ENCODE measurements at regions not wholly inside any gene's neighbourhood (a gene's known extent, or its start where the extent isn't known, plus 50 kb on each side); places are given as distances from the start of the nearest gene placed in this dataset.

GRCh38 chr13:42658019-42658418, 84.1 kb downstream of the TNFSF11 start:
- H3K36me3 ChIP-seq = no peaks in the 10 kb centered on the region
- DNase-seq = no peak
- H3K27ac ChIP-seq = no peak overlapping the region
- intact Hi-C loops (cut with DNase I) = no loop called here
- TF ChIP-seq POLR2AphosphoS5 (IDR thresholded peaks at IDR 0.05) (no peak), POLR2A (IDR thresholded peaks at IDR 0.05) (no peak), EP300 (IDR thresholded peaks at IDR 0.05) (no peak), CTCF (IDR thresholded peaks at IDR 0.05) (no peak)
- no peaks in the 10 kb centered on the region for H3K27me3 ChIP-seq
- no peaks in the 10 kb centered on the region for H3K9me3 ChIP-seq
- no peak overlapping the region for H3K4me3 ChIP-seq
- WGBS, 2 donors = 87% methylated on average over 9 of the region's 9 CpGs
- no peaks in the 10 kb centered on the region for H3K4me1 ChIP-seq

GRCh38 chr13:42660333-42660965, 86.5 kb downstream of the TNFSF11 start:
- TF ChIP-seq POLR2AphosphoS5 (IDR thresholded peaks at IDR 0.05) = no peak
- no peak for TF ChIP-seq EP300 (IDR thresholded peaks at IDR 0.05)
- TF ChIP-seq CTCF (IDR thresholded peaks at IDR 0.05) = no peak
- TF ChIP-seq POLR2A (IDR thresholded peaks at IDR 0.05) = no peak

GRCh38 chr13:42667638-42668037, 93.7 kb downstream of the TNFSF11 start:
- intact Hi-C loops (cut with DNase I) = no loop called here
- Histone ChIP-seq H3K4me3 (no peak overlapping the region), H3K27me3 (no peaks in the 10 kb centered on the region), H3K4me1 (no peaks in the 10 kb centered on the region), H3K27ac (no peak overlapping the region), H3K36me3 (no peaks in the 10 kb centered on the region), H3K9me3 (no peaks in the 10 kb centered on the region)
- TF ChIP-seq EP300 (IDR thresholded peaks at IDR 0.05) (no peak), CTCF (IDR thresholded peaks at IDR 0.05) (no peak), POLR2A (IDR thresholded peaks at IDR 0.05) (no peak), POLR2AphosphoS5 (IDR thresholded peaks at IDR 0.05) (no peak)
- DNase-seq = no peak

More at GRCh38 chr13:42660333-42660965, 86.5 kb downstream of the TNFSF11 start:
- H3K4me1 ChIP-seq = no peaks in the 10 kb centered on the region
- 65 to 85% methylated on average over 5 of the region's 5 CpGs for WGBS, 2 donors
- no peak for DNase-seq
- H3K9me3 ChIP-seq = no peaks in the 10 kb centered on the region
- intact Hi-C loops (cut with DNase I) = no loop called here
- no peak overlapping the region for H3K27ac ChIP-seq
- no peaks in the 10 kb centered on the region for H3K36me3 ChIP-seq
- no peaks in the 10 kb centered on the region for H3K27me3 ChIP-seq
- H3K4me3 ChIP-seq = no peak overlapping the region

- H3K27me3 ChIP-seq = no peaks in the 10 kb centered on the region
- no peaks in the 10 kb centered on the region for H3K36me3 ChIP-seq
- intact Hi-C loops (cut with DNase I) = no loop called here
- TF ChIP-seq POLR2A (IDR thresholded peaks at IDR 0.05) = no peak
- no peak for TF ChIP-seq POLR2AphosphoS5 (IDR thresholded peaks at IDR 0.05)
- TF ChIP-seq EP300 (IDR thresholded peaks at IDR 0.05) = no peak
- TF ChIP-seq CTCF (IDR thresholded peaks at IDR 0.05) = no peak
- no peak overlapping the region for H3K4me3 ChIP-seq
- DNase-seq = no peak
- H3K27ac ChIP-seq = no peak overlapping the region
- no peaks in the 10 kb centered on the region for H3K4me1 ChIP-seq
- no peaks in the 10 kb centered on the region for H3K9me3 ChIP-seq
- WGBS, 2 donors = 81 to 83% methylated on average over 7 of the region's 7 CpGs
Observed at GRCh38 chr13:42671502-42671901, 97.5 kb downstream of the TNFSF11 start.

GRCh38 chr13:42673677-42674076, 99.7 kb downstream of the TNFSF11 start:
- WGBS, 2 donors = 87 to 95% methylated on average over 2 of the region's 2 CpGs
- intact Hi-C loops (cut with DNase I) = no loop called here
- no peak overlapping the region for H3K27ac ChIP-seq
- no peak for DNase-seq
- no peaks in the 10 kb centered on the region for H3K9me3 ChIP-seq
- no peak for TF ChIP-seq EP300 (IDR thresholded peaks at IDR 0.05)
- no peak for TF ChIP-seq CTCF (IDR thresholded peaks at IDR 0.05)
- no peak for TF ChIP-seq POLR2AphosphoS5 (IDR thresholded peaks at IDR 0.05)
- no peak for TF ChIP-seq POLR2A (IDR thresholded peaks at IDR 0.05)
- no peaks in the 10 kb centered on the region for H3K36me3 ChIP-seq
- no peaks in the 10 kb centered on the region for H3K27me3 ChIP-seq
- H3K4me1 ChIP-seq = no peaks in the 10 kb centered on the region
- no peak overlapping the region for H3K4me3 ChIP-seq

Measured in sigmoid colon (tissue), 6 donors.